ENCODE measurements at regions not wholly inside any gene's neighbourhood (a gene's known extent, or its start where the extent isn't known, plus 50 kb on each side); places are given as distances from the start of the nearest gene placed in this dataset.

GRCh38 chr4:35966566-35966965 lies 277.7 kb downstream of the ARAP2 start:
- intact Hi-C loops (cut with micrococcal nuclease) = no loop called here
- Histone ChIP-seq H3K9me2 (ENCODE audit: insufficient read depth) (no peaks in the 10 kb centered on the region), H3K9ac (ENCODE audit: low read length) (no peak overlapping the region), H3K27me3 (ENCODE audit: insufficient read depth, low read length) (no peaks in the 10 kb centered on the region), H3K4me2 (ENCODE audit: low read length) (no peak overlapping the region), H3K36me3 (ENCODE audit: control insufficient read depth in 1 of 2, insufficient read depth in 2 of 2, low read length in 2 of 2) (no peaks in the 10 kb centered on the region), H4K20me1 (ENCODE audit: insufficient read depth) (no peaks in the 10 kb centered on the region), H3K9me3 (ENCODE audit: control insufficient read depth in 1 of 2, insufficient read depth in 1 of 2, low read depth in 1 of 2, low read length in 2 of 2) (no peaks in the 10 kb centered on the region), H2AFZ (ENCODE audit: low read depth, low read length, poor library complexity, severe bottlenecking) (no peak overlapping the region), H3K27ac (ENCODE audit: low read depth, low read length) (no peak overlapping the region), H3K4me3 (replicated peaks in 1 of 2; ENCODE audit: low read depth in 1 of 2, low read length in 2 of 2) (no peak overlapping the region), H3K4me1 (ENCODE audit: control insufficient read depth in 1 of 2, insufficient read depth in 2 of 2, low read length in 2 of 2) (peaks cover 0 to 3% of the 10 kb centered on the region in 2 experiments; a peak in 1 of 4 replicates), H3K79me2 (ENCODE audit: insufficient read depth, low read length) (no peaks in the 10 kb centered on the region)
- CTCF ChIA-PET = no interaction called here
- POLR2A ChIA-PET = interaction anchor here (0.6 kb wide), 1 partner anchor 660 kb away, joined by 5 read pairs; no protein-coding TSS in a partner anchor
- no peak for ATAC-seq
- TF ChIP-seq FOSL1 (IDR thresholded peaks at IDR 0.05; ENCODE audit: low read depth) (no peak), ELF1 (IDR thresholded peaks at IDR 0.05; ENCODE audit: borderline replicate concordance, low read depth) (no peak), EGR1 (IDR thresholded peaks at IDR 0.05; ENCODE audit: low read depth) (no peak), MAX (IDR thresholded peaks at IDR 0.05) (no peak), SRF (IDR thresholded peaks at IDR 0.05; ENCODE audit: low read depth) (no peak), JUND (IDR thresholded peaks at IDR 0.05) (no peak), ZNF274 (IDR thresholded peaks at IDR 0.05; ENCODE audit: low read depth, low read length) (no peak), CTCF (IDR thresholded peaks at IDR 0.05 in 2 of 3, conservative IDR thresholded peaks at IDR 0.05 in 1 of 3; ENCODE audit: borderline replicate concordance in 1 of 3, insufficient read depth in 1 of 3, low read depth in 2 of 3, low read length in 2 of 3) (no peak), POLR2AphosphoS5 (IDR thresholded peaks at IDR 0.05; ENCODE audit: low read depth, low read length) (no peak), RAD21 (IDR thresholded peaks at IDR 0.05; ENCODE audit: low read depth) (no peak), YY1 (IDR thresholded peaks at IDR 0.05; ENCODE audit: extremely low read depth, insufficient replicate concordance, low read depth, low read length) (no peak), SIN3A (IDR thresholded peaks at IDR 0.05; ENCODE audit: low read depth) (no peak)
- TF ChIP-seq, protein P1, sequence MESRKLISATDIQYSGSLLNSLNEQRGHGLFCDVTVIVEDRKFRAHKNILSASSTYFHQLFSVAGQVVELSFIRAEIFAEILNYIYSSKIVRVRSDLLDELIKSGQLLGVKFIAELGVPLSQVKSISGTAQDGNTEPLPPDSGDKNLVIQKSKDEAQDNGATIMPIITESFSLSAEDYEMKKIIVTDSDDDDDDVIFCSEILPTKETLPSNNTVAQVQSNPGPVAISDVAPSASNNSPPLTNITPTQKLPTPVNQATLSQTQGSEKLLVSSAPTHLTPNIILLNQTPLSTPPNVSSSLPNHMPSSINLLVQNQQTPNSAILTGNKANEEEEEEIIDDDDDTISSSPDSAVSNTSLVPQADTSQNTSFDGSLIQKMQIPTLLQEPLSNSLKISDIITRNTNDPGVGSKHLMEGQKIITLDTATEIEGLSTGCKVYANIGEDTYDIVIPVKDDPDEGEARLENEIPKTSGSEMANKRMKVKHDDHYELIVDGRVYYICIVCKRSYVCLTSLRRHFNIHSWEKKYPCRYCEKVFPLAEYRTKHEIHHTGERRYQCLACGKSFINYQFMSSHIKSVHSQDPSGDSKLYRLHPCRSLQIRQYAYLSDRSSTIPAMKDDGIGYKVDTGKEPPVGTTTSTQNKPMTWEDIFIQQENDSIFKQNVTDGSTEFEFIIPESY (IDR thresholded peaks at IDR 0.05; ENCODE audit: extremely low read depth, insufficient replicate concordance, low read length) = no peak
- DNase-seq (ENCODE audit: low read depth, low spot score) = no peak
- no TSS peak for BruUV-seq (replicated peaks)
- RAD21 ChIA-PET (ENCODE audit: low non-redundant PET in 1 of 2, low total read pairs in 2 of 2, uncharacterized antibody in 2 of 2, unreplicated experiment in 2 of 2) = no interaction called here

Measured in HCT116 (cell line).